NT2/D1 (cell line): ENCODE measurements at regions not wholly inside any gene's neighbourhood (a gene's known extent, or its start where the extent isn't known, plus 50 kb on each side); places are given as distances from the start of the nearest gene placed in this dataset.

Experiments used
- DNase-seq: peaks from one replicate; pipeline ENCODE4 v3.0.0-alpha.2; 2011; ENCODE audit warnings: low read depth, low spot score
- H3K27me3 ChIP-seq: 2 replicates; pipeline ENCODE4 v1.6.0; 2011; ENCODE audit warnings: mild to moderate bottlenecking; ENCODE audit not compliant: insufficient read length, insufficient read depth
- H3K36me3 ChIP-seq: 2 replicates; pipeline ENCODE4 v1.6.1; 2011; ENCODE audit warnings: mild to moderate bottlenecking, low read length, mixed read lengths; ENCODE audit not compliant: insufficient read depth, insufficient read length
- H3K4me1 ChIP-seq: 2 replicates; pipeline ENCODE4 v1.5.1; 2011; ENCODE audit not compliant: insufficient read depth, insufficient read length
- H3K4me3 ChIP-seq: 2 replicates; pipeline ENCODE4 v1.5.1; 2011; ENCODE audit warnings: low read depth; ENCODE audit not compliant: insufficient read length
- H3K9ac ChIP-seq: 2 replicates; pipeline ENCODE4 v1.6.0; 2011; ENCODE audit warnings: low read depth; ENCODE audit not compliant: insufficient read length
- H3K9me3 ChIP-seq: 2 replicates; pipeline ENCODE4 v1.5.1; 2011; ENCODE audit warnings: mild to moderate bottlenecking, low read length; ENCODE audit not compliant: insufficient read depth
- SUZ12 ChIP-seq: IDR thresholded peaks from 2 replicates; pipeline ENCODE4 v1.6.1; 2011; ENCODE audit not compliant: insufficient read length, insufficient read depth; ENCODE audit errors: extremely low read depth
- YY1 ChIP-seq: IDR thresholded peaks from 2 replicates; pipeline ENCODE4 v1.6.1; 2011; ENCODE audit not compliant: insufficient read length, insufficient read depth
- ZNF274 ChIP-seq: IDR thresholded peaks from 2 replicates; pipeline ENCODE4 v1.6.1; 2011; ENCODE audit warnings: mild to moderate bottlenecking, low read depth, low read length

DNA sequence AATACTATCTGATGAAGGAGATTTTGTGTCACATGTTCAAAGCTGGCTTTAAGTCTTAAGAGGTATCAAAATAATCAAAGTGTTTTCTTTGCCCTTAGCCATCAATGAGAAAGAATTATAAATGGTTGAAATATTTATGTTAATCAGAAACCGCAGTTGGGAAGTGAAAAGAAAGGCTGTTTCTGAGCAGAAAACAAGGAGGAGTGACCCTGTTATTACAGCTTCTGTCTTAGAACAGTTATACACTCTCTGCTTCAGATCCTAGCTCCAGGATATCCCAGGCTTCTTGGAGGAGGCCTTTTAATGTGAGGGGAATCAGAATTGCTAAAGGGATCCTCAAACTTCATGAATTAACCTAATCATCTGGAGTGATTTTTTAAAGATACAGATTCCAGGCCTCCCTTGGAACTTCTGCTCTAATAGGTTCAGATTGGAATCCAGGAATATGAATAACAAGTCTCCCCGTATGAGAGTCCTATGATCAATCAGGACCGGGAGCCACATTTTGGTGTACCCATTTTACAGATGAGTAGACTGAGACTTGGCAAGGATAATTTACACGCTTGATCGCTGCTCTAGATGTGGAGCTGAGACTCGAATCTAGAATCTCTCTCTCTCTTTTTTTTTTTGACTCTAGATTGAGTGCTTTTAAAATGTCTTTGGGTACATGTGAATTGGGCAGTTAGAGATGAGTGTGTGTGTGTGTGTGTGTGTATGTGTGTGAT, 50.8 kb upstream of the JAG1 start:
- Histone ChIP-seq H3K9ac (no peak overlapping the region), H3K36me3 (no peaks in the 10 kb centered on the region), H3K4me3 (no peak overlapping the region), H3K4me1 (no peaks in the 10 kb centered on the region), H3K27me3 (no peaks in the 10 kb centered on the region), H3K9me3 (peaks cover under 1% of the 10 kb centered on the region; the same call in 1 of the 2 replicates)
- no peak for DNase-seq
- no peak for TF ChIP-seq YY1
- TF ChIP-seq ZNF274, result no peak
- no peak for TF ChIP-seq SUZ12

GRCh38 chr20:10728873-10729670, 55.3 kb upstream of the JAG1 start:
- no peaks in the 10 kb centered on the region for H3K4me1 ChIP-seq
- H3K27me3 ChIP-seq, result no peaks in the 10 kb centered on the region
- no peaks in the 10 kb centered on the region for H3K36me3 ChIP-seq
- no peak overlapping the region for H3K9ac ChIP-seq
- H3K9me3 ChIP-seq, result peaks cover 5% of the 10 kb centered on the region; the same call in 1 of the 2 replicates
- TF ChIP-seq SUZ12 (no peak), YY1 (no peak), ZNF274 (no peak)
- no peak overlapping the region for H3K4me3 ChIP-seq
- DNase-seq, result no peak

DNA sequence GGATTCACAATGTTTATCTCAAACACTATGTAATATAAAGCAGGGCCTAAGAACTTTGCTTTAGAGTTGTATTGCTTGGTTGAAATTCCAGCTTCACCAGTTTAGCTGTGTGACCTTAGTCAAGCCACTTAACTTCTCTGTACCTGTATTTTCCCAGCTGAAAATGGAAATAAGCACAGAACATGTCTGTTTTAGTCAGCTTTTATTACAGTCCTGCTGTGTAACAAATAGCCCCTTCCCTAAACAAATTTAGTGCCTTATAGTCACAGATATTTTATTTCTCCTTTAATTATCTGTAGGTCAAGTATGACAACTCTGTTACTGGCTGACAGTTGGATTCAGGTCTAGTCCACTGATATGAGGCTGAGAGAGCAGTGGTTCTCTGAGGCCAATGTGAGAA, 56.0 kb upstream of the JAG1 start:
- Histone ChIP-seq H3K4me1 (no peaks in the 10 kb centered on the region), H3K9ac (no peak overlapping the region)
- TF ChIP-seq YY1, result no peak
- no peak for TF ChIP-seq SUZ12
- no peak for TF ChIP-seq ZNF274

DNA sequence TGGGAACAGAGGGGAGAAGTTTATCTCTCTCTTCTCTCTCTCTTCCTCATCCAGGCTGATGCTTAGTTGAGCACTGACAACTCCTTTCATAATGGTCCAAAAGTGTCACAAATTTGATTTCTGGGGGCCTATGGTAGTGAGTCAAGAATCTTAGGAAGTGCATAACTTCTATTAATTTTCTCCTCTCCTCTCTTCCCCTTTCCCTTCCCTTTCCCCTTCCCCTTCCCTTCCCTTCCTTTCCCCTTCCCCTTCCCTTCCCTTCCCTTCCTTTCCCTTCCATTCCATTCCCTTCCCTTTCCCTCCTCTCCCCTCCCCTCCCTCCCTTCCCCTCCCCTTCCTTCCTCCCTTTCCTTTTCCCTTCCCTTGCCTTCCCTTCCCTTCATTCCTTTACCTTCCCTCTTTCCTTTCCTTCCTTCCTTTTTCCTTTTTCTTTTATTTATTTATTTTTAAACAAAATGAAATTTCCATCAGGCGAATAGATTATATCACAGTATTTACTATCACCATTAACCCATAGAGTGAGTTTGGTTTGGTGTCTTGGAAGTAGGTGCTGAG, 56.9 kb upstream of the JAG1 start:
- DNase-seq, result no peak
- no peaks in the 10 kb centered on the region for H3K4me1 ChIP-seq
- no peaks in the 10 kb centered on the region for H3K36me3 ChIP-seq
- H3K9ac ChIP-seq, result no peak overlapping the region
- peaks cover 5% of the 10 kb centered on the region; the same call in 1 of the 2 replicates for H3K9me3 ChIP-seq
- no peak overlapping the region for H3K4me3 ChIP-seq
- H3K27me3 ChIP-seq, result no peaks in the 10 kb centered on the region
- TF ChIP-seq SUZ12 (no peak), YY1 (no peak), ZNF274 (no peak)

More for the DNA sequence above, 56.0 kb upstream of the JAG1 start:
- Histone ChIP-seq H3K4me3 (no peak overlapping the region), H3K27me3 (no peaks in the 10 kb centered on the region), H3K9me3 (peaks cover 5% of the 10 kb centered on the region; the same call in 1 of the 2 replicates), H3K36me3 (no peaks in the 10 kb centered on the region)
- DNase-seq, result no peak

GRCh38 chr20:10731190-10731965, 57.6 kb upstream of the JAG1 start:
- peaks cover 5% of the 10 kb centered on the region; the same call in 1 of the 2 replicates for H3K9me3 ChIP-seq
- H3K9ac ChIP-seq, result no peak overlapping the region
- TF ChIP-seq ZNF274 (no peak), YY1 (no peak), SUZ12 (no peak)
- no peaks in the 10 kb centered on the region for H3K4me1 ChIP-seq
- DNase-seq, result no peak
- H3K27me3 ChIP-seq, result no peaks in the 10 kb centered on the region
- no peaks in the 10 kb centered on the region for H3K36me3 ChIP-seq
- no peak overlapping the region for H3K4me3 ChIP-seq

GRCh38 chr20:10733122-10733521, 59.3 kb upstream of the JAG1 start:
- H3K36me3 ChIP-seq, result no peaks in the 10 kb centered on the region
- H3K9ac ChIP-seq, result no peak overlapping the region
- no peak for DNase-seq
- H3K4me3 ChIP-seq, result no peak overlapping the region
- no peak for TF ChIP-seq ZNF274
- TF ChIP-seq YY1, result no peak
- TF ChIP-seq SUZ12, result no peak
- H3K4me1 ChIP-seq, result no peaks in the 10 kb centered on the region
- H3K27me3 ChIP-seq, result no peaks in the 10 kb centered on the region
- H3K9me3 ChIP-seq, result peaks cover 5% of the 10 kb centered on the region; the same call in 1 of the 2 replicates
